ENCODE measurements at regions not wholly inside any gene's neighbourhood (a gene's known extent, or its start where the extent isn't known, plus 50 kb on each side); places are given as distances from the start of the nearest gene placed in this dataset.

- TF ChIP-seq EZH2 (IDR thresholded peaks at IDR 0.05; ENCODE audit: low read depth): no peak
- no peak for TF ChIP-seq CTCF (conservative IDR thresholded peaks at IDR 0.05)
These were observed 53.1 kb upstream of the COL13A1 start for GRCh38 chr10:69748621-69749020.

Data from PC-9 (cell line).